HAP-1 (cell line): ENCODE measurements at regions not wholly inside any gene's neighbourhood (a gene's known extent, or its start where the extent isn't known, plus 50 kb on each side); places are given as distances from the start of the nearest gene placed in this dataset.

Experiments used
- DNase-seq, 2 experiments: peaks; one replicate each; pipeline ENCODE4 v3.0.0-alpha.2; 2016 to 2020; ENCODE audit warnings: low spot score in 2 of 2
- H3K27me3 ChIP-seq: fragments of 250-450 bp; sonication (Bioruptor Pico); 2 replicates; pipeline ENCODE4 v1.5.1; 2020; ENCODE audit warnings: low read depth, mild to moderate bottlenecking, moderate library complexity
- H3K36me3 ChIP-seq: fragments of 250-450 bp; sonication (Bioruptor Pico); replicated peaks from 2 replicates; pipeline ENCODE4 v1.5.1; 2020; ENCODE audit warnings: mild to moderate bottlenecking
- H3K4me1 ChIP-seq: fragments of 250-450 bp; sonication (Bioruptor Pico); 2 replicates; pipeline ENCODE4 v1.5.1; 2020; ENCODE audit warnings: mild to moderate bottlenecking
- H3K4me3 ChIP-seq: fragments of 250-450 bp; sonication (Bioruptor Pico); 2 replicates; pipeline ENCODE4 v1.5.1; 2020; ENCODE audit warnings: mild to moderate bottlenecking, moderate library complexity
- H3K9me3 ChIP-seq: fragments of 250-450 bp; sonication (Bioruptor Pico); 2 replicates; pipeline ENCODE4 v1.5.1; 2020; ENCODE audit warnings: mild to moderate bottlenecking, moderate library complexity
- in situ Hi-C: fragments of 300-500 bp; cut with MboI; formaldehyde crosslinking; loops from 3 replicates; pipeline ENCODE4 v1.14.3; 2020; ENCODE audit warnings: low sequenced_read_pairs, inconsistent platforms, mixed read lengths

DNA sequence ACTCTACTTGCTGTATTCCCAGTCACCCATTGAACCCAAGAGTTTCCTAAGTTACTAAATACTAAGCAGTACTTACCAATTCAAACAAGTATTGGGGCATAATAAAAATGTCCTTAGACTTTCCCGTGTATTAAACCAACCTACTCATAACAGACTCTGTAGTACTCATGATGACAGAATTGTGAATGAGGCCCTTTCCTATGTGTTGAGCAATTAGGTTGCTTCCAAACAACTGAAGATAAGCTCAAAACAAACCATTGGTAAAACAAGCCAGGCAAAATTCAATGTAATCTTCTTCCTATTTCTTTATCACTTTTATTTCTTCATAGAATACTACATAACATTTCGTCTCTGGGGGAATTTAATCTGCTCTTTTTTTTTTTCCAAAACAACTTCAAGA is 106.5 kb upstream of the ANK3 start:
- no peaks in the 10 kb centered on the region for H3K9me3 ChIP-seq

GRCh38 chr10:60495338-60496055 is 105.8 kb upstream of the ANK3 start:
- Histone ChIP-seq H3K9me3 (no peaks in the 10 kb centered on the region), H3K4me3 (no peak overlapping the region), H3K36me3 (no peaks in the 10 kb centered on the region), H3K4me1 (peaks cover 47% of the 10 kb centered on the region), H3K27me3 (no peaks in the 10 kb centered on the region)
- peak; percentile 29 to 70 for DNase-seq
- in situ Hi-C loops, result loop anchor here (25.0 kb wide), 1 partner anchor 267 kb away; no protein-coding TSS in a partner anchor

More for the DNA sequence above, 106.5 kb upstream of the ANK3 start:
- Histone ChIP-seq H3K4me1 (peaks cover 47% of the 10 kb centered on the region), H3K27me3 (no peaks in the 10 kb centered on the region), H3K4me3 (no peak overlapping the region), H3K36me3 (no peaks in the 10 kb centered on the region)
- in situ Hi-C loops, result loop anchor here (25.0 kb wide), 1 partner anchor 266 kb away; no protein-coding TSS in a partner anchor
- no peak for DNase-seq

GRCh38 chr10:60494774-60495173 is 105.1 kb upstream of the ANK3 start:
- DNase-seq, result peak in 1 of 2 experiments; percentile 94
- H3K4me1 ChIP-seq, result peaks cover 47% of the 10 kb centered on the region
- H3K4me3 ChIP-seq, result no peak overlapping the region
- H3K36me3 ChIP-seq, result no peaks in the 10 kb centered on the region
- H3K9me3 ChIP-seq, result no peaks in the 10 kb centered on the region
- in situ Hi-C loops, result loop anchor here (25.0 kb wide), 1 partner anchor 268 kb away; no protein-coding TSS in a partner anchor
- no peaks in the 10 kb centered on the region for H3K27me3 ChIP-seq

GRCh38 chr10:60491162-60491561 is 101.5 kb upstream of the ANK3 start:
- no peaks in the 10 kb centered on the region for H3K9me3 ChIP-seq
- no peak overlapping the region for H3K4me3 ChIP-seq
- H3K27me3 ChIP-seq, result no peaks in the 10 kb centered on the region
- in situ Hi-C loops, result loop anchor here (25.0 kb wide), 1 partner anchor 271 kb away; no protein-coding TSS in a partner anchor
- DNase-seq, result no peak
- H3K4me1 ChIP-seq, result peaks cover 28% of the 10 kb centered on the region
- no peaks in the 10 kb centered on the region for H3K36me3 ChIP-seq

DNA sequence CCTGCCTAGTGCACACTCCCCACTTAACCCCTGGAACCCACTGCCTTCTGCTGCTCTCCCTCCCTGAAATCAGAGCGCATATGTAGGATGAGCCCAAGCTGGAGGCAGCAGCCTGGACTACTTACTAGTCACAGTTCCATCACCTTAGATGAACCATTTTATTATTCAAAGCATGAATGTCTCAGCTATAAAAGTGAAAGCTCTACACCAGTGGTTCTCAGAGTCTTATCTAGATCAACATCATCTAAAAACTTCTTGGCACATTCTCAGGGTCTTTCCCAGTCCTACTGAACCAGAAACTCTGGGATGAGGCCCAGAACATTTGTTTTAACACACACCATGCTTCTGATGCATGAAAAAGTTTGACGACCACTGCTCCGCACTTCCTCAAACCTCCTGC is 100.3 kb upstream of the ANK3 start:
- in situ Hi-C loops, result loop anchor here (25.0 kb wide), 1 partner anchor 272 kb away; no protein-coding TSS in a partner anchor
- Histone ChIP-seq H3K4me3 (no peak overlapping the region), H3K27me3 (no peaks in the 10 kb centered on the region), H3K9me3 (no peaks in the 10 kb centered on the region), H3K36me3 (no peaks in the 10 kb centered on the region), H3K4me1 (peaks cover 19% of the 10 kb centered on the region)
- no peak for DNase-seq

- H3K4me1 ChIP-seq, result peaks cover 2% of the 10 kb centered on the region
- DNase-seq, result no peak
- no peak overlapping the region for H3K4me3 ChIP-seq
- no peaks in the 10 kb centered on the region for H3K36me3 ChIP-seq
- no peaks in the 10 kb centered on the region for H3K27me3 ChIP-seq
- in situ Hi-C loops, result loop anchor here (25.0 kb wide), 1 partner anchor 274 kb away; no protein-coding TSS in a partner anchor
- H3K9me3 ChIP-seq, result no peaks in the 10 kb centered on the region
Observed at GRCh38 chr10:60488111-60488669, 98.5 kb upstream of the ANK3 start.

DNA sequence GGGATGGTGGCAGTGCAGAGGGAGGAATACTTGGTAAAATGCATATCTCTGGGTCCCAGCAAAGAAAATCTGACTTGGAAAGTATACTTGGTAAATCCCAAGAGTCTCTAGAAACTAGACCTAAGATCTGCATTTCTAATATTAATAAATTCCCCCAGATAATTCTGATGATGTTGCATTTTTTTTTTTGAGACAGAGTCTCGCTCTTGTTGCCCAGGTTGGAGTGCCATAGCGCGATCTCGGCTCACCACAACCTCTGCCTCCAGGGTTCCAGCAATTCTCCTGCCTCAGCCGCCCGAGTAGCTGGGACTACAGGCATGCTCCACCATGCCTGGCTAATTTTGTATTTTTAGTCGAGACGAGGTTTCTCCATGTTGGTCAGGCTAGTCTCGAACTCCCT is 97.9 kb upstream of the ANK3 start:
- no peak overlapping the region for H3K4me3 ChIP-seq
- in situ Hi-C loops, result loop anchor here (25.0 kb wide), 1 partner anchor 275 kb away; no protein-coding TSS in a partner anchor
- no peaks in the 10 kb centered on the region for H3K36me3 ChIP-seq
- no peaks in the 10 kb centered on the region for H3K9me3 ChIP-seq
- H3K27me3 ChIP-seq, result no peaks in the 10 kb centered on the region
- H3K4me1 ChIP-seq, result no peaks in the 10 kb centered on the region
- no peak for DNase-seq

GRCh38 chr10:60485025-60485424 is 95.3 kb upstream of the ANK3 start:
- H3K4me1 ChIP-seq, result peaks cover 16% of the 10 kb centered on the region
- H3K36me3 ChIP-seq, result no peaks in the 10 kb centered on the region
- no peak overlapping the region for H3K4me3 ChIP-seq
- no peaks in the 10 kb centered on the region for H3K27me3 ChIP-seq
- H3K9me3 ChIP-seq, result no peaks in the 10 kb centered on the region
- in situ Hi-C loops, result loop anchor here (25.0 kb wide), 1 partner anchor 277 kb away; no protein-coding TSS in a partner anchor
- DNase-seq, result no peak

GRCh38 chr10:60480865-60481563 is 91.3 kb upstream of the ANK3 start:
- Histone ChIP-seq H3K36me3 (no peaks in the 10 kb centered on the region), H3K4me3 (no peak overlapping the region), H3K27me3 (no peaks in the 10 kb centered on the region), H3K4me1 (peaks cover 50% of the 10 kb centered on the region), H3K9me3 (no peaks in the 10 kb centered on the region)
- DNase-seq, result no peak
- in situ Hi-C loops, result loop anchor here (25.0 kb wide), 1 partner anchor 281 kb away; no protein-coding TSS in a partner anchor

DNA sequence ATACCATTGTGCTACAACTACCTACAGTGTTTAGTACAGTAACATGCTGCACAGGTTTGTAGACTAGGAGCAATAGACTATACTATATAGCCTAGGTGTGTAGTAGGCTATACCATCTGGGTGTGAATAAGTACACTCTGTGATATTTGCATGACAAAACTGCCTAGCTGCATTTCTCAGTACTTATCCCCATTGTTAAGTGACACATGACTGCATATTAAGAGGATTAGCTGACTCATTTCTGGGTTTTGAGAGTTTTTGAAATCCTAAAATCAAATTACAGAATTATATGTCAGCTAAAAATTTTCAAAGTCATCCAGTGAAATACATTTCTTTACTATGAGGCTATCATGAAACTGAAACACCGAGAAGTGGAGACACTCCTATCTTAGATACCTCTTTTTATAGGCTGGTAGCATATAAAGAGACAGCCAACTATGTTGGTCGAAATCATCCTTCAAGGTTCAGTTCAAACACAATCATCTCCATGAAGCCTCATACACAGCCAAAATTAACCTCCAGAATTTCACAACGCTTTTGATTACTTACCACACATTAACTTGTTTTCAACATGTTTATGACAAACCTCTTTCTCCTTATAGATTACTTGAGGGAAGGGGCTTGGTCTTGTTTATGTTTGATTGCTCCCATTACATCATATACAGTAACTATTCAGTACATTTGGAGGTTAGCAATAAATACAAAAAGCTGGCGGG is 89.8 kb upstream of the ANK3 start:
- in situ Hi-C loops, result loop anchor here (25.0 kb wide), 1 partner anchor 283 kb away; no protein-coding TSS in a partner anchor
- H3K4me3 ChIP-seq, result no peak overlapping the region
- peak; percentile 39 to 94 for DNase-seq
- H3K4me1 ChIP-seq, result peaks cover 52% of the 10 kb centered on the region
- H3K36me3 ChIP-seq, result no peaks in the 10 kb centered on the region
- no peaks in the 10 kb centered on the region for H3K9me3 ChIP-seq
- H3K27me3 ChIP-seq, result no peaks in the 10 kb centered on the region

- in situ Hi-C loops, result loop anchor here (25.0 kb wide), 1 partner anchor 286 kb away; no protein-coding TSS in a partner anchor
- no peaks in the 10 kb centered on the region; the same call in 1 of the 2 replicates for H3K27me3 ChIP-seq
Observed at GRCh38 chr10:60476451-60476850, 86.8 kb upstream of the ANK3 start.

DNA sequence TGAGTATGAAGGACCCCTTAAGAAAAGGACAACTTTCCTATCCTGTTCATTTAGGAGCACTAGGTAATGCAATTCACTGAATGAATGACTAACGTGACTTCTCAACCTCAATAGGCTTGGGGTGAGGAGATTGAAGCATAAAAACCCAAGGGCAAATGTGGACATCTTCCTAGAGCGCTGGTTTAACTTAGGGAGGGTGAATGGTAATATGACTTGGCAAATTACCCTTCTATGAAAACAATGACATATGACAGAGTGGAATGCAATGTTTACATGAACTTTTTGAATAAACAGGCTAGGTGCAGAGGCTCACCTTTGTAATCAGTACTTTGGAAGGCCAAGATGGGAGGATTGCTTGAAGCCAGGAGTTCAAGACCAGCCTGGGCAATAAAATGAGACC is 83.9 kb upstream of the ANK3 start:
- no peak overlapping the region for H3K4me3 ChIP-seq
- H3K36me3 ChIP-seq, result no peaks in the 10 kb centered on the region
- peaks cover 23% of the 10 kb centered on the region for H3K4me1 ChIP-seq
- H3K27me3 ChIP-seq, result no peaks in the 10 kb centered on the region; the same call in 1 of the 2 replicates
- in situ Hi-C loops, result no loop called here
- no peak for DNase-seq
- H3K9me3 ChIP-seq, result no peaks in the 10 kb centered on the region

More at GRCh38 chr10:60476451-60476850, 86.8 kb upstream of the ANK3 start:
- peaks cover 48% of the 10 kb centered on the region for H3K4me1 ChIP-seq
- H3K9me3 ChIP-seq, result no peaks in the 10 kb centered on the region
- H3K36me3 ChIP-seq, result no peaks in the 10 kb centered on the region
- H3K4me3 ChIP-seq, result no peak overlapping the region
- DNase-seq, result peak in 1 of 2 experiments; percentile 57

GRCh38 chr10:60470091-60470490 is 80.4 kb upstream of the ANK3 start:
- no peak for DNase-seq
- Histone ChIP-seq H3K4me3 (no peak overlapping the region), H3K9me3 (no peaks in the 10 kb centered on the region), H3K27me3 (no peaks in the 10 kb centered on the region; the same call in 1 of the 2 replicates), H3K4me1 (peaks cover 9% of the 10 kb centered on the region), H3K36me3 (no peaks in the 10 kb centered on the region)
- in situ Hi-C loops, result no loop called here
